ENCODE measurements at regions not wholly inside any gene's neighbourhood (a gene's known extent, or its start where the extent isn't known, plus 50 kb on each side); places are given as distances from the start of the nearest gene placed in this dataset.
"Not testable (repeated sequence)": the region's sequence is repeated elsewhere in the genome, so short reads cannot be mapped to it uniquely, and the experiment has no call there.

DNA sequence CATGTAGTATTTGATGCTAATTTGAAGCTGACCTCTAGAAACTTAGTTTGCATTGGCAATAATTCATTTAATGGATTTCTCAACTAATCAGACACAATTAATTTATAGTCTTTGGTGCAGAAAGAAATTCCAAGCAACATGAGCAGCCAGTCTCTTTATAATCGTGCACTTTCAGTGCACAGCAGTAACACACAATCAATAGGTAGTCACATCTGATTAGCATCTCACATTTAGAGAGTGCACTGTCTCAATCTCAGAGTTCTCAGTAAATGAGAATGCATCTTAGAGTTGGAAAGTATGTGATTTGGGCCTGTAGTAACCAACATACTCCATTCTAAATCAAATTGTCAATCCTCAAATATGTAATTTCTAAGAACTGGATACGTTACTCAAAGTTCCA lies 377.6 kb downstream of the POM121L12 start:
- no peak for DNase-seq

DNA sequence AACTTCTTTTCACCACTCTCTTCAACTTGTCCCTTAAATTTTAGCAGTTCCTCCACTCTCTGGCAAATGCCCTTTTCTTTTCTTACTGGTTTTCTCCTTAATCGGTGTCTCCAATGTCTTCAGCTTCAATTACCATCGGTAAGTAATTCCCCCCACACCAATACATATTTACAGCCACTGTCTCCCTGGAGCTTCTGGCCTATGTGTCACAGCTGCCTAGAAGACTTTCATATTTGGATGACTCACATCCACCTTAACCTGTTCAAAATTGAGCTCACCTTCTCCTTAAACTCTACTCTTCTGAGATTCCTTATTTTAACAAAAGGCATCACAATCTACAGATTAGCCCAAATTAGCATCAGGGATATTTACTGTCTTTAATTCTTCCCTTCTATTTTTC lies 380.4 kb downstream of the POM121L12 start:
- no peak for DNase-seq

DNA sequence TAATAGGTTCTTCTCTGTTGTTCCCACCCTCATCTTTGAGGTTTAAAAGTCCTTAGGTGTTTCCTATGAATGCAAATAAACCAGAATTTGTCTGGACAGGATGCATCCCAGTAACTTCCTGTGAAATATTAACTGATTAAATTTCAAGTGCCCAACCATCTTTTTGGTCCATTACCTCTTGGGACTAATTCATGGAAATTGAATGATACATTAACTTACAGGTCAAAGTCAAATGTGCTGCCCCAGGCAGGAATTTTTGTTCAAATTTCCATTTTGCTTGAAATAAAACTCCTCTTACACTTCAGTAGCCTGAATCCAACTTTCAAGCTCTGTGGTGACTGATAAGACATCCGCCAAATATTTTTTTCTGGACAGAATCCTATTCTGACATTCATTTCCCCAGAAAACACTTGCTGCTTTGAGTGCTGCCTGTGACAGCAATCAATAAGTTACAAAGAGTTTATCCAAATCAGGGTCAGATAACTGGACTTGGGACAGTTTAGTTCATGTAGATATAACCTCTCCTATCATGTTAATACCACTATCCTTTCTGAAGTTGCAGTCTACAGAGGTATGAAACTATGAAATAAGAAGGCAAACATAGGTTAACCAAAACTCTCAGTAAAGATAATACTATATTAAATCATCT lies 383.5 kb downstream of the POM121L12 start:
- DNase-seq, result no peak

DNA sequence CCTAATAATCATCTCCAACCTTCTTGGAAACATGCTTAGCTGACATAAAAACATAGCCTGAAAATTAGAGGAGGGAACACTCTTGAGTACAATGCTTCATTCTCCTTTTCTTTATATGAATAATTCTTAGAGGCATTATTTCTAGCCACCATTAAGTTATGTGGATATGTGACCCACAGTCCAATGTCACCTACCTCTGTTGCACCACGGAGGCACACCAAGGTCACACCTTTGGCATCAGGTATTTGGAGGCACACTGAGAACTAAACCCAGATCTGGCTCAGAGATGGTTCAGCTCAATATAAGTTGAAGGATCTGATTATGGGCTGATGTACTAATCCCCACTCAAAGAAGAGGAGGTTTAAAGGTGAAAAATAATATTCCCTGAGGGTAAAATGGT lies 385.1 kb downstream of the POM121L12 start:
- DNase-seq, result no peak

DNA sequence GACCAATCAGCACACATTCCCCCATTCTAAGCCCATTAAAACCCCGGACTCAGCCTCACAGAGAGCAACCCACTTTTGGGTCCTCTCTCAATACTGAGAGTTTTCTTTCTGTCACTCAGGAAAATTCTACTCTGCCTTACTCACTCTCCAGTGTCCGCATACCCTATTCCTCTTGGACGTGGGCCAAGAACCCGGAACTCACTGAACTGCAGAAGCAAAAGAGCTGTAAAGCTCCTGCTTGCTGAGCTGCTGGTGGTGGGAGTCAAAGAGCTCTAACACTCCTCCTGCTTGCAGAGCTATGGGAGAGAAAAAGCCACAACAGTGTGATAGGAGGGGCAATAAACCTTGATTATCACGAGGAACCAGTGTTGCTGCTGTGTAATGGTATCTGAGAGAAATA lies 386.9 kb downstream of the POM121L12 start:
- no peak for DNase-seq

DNA sequence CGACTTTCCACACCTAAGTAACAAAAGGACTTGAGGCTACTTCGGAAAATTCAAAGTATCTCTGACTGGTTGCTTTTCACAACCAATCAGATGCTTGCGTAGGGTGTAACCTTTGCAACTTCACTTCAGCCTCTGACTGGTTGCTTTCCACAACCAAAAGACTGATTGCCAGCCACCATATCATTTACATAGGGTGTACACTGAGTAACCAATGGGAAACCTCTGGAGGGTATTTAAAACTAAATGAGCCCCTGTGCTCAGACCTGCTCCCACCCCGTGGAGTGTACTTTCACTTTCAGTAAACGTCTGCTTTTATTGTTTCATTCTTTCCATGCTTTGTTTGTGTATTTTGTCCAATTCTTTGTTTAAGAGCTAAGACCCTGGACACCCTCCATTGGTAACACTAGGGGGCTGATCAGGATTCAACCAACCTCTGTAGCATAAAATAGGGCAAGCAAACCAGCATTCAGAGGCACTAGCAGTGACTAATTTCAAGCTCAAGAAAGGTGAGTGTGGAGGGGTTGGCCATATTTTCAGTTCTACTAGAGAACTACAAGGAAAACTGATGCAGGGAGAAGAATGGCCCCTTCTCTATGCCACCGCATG lies 390.8 kb downstream of the POM121L12 start:
- no peak for DNase-seq

DNA sequence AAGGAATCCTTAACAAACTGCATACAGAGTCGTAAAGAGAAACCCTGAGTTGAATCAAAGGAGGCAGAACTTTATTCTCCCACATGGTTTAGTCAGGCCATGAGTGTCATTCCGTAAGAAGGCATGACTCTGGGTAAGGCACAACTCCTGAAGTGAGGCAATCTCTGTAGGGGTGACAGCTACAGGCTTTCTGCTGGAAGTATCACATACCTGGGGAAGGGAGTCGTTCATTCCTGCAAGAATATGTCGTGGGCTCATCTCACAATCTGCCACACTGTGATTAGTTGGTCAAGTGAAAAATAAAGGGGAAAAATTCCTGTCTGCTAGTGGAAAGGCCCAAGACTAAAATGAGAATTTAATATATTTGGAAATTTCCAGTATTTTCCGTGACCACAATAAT lies 392.6 kb downstream of the POM121L12 start:
- DNase-seq, result no peak

DNA sequence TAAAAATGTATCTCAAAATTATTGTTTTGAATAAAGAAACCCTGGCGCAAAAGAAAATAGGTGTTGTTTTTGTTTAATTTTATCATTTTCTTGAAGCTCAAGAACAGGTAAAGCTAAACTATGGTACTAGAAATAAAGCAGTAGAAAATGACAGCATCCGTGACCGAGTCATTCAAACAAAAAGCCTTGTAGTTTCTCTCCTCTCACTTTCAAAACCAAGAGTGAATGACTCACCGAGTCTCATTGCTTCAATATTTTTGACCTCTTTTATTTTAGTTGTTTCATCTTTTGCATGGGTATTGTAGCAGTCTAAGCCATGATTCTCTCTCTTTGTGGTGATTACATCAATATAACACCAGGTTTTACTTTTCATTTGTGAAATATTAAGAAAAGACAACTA lies 396.5 kb downstream of the POM121L12 start:
- DNase-seq, result no peak

DNA sequence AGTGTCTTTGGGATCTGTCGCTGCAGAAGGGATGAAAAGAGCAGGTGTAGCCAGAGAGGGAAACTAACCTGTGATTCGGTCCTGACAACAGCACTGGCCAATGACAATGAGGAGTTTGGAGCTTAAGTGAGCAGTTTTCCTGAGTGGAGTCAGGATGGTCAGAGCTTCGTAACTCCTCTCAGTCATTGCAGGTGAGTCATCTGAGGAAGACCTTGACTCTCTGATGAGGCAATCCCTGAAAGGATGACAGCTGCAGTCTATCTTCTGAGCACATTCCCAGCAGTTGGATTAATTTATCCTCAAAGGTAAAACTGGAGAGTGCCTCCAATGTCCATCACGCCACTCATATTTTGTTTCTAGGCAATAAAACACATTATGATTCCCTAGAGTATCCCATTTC lies 401.9 kb downstream of the POM121L12 start:
- no peak for DNase-seq

DNA sequence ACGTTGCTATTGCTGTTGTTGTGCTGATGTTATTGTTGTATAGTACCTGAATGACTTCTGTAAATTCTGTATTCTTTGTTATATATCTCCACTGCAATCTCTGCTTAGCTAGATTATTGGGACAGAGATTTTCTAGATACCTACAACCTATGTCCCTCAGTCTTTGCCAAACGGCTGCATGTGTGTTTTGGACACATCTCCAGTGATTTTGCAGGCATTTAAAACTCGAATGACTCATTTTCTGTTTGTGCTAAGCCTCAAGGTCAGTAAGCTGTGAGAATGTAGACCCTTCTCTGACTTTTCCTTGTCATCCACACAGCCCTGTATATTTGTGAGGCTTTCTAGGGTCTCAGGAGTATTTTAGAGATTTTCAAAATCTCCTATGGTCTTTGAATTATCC lies 410.7 kb downstream of the POM121L12 start:
- no peak for DNase-seq

DNA sequence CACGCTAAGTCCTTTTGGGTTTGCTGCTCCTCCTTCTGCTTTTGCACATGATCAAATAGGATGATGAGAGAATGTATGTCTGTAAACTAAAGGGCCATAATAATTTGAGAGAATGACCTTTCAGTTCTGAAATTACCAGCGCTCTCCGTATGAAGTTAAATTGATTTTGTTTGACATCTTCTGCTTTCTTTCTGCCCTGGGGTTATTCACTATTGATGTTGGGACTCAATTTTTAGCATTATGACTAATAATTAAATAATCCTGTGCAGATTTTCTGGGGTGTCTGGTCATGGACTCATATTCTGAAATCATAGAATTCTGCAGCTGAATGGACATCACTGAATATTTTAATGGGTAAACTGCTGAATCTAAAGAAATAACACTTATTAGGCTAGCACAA lies 423.2 kb downstream of the POM121L12 start:
- DNase-seq, result no peak

DNA sequence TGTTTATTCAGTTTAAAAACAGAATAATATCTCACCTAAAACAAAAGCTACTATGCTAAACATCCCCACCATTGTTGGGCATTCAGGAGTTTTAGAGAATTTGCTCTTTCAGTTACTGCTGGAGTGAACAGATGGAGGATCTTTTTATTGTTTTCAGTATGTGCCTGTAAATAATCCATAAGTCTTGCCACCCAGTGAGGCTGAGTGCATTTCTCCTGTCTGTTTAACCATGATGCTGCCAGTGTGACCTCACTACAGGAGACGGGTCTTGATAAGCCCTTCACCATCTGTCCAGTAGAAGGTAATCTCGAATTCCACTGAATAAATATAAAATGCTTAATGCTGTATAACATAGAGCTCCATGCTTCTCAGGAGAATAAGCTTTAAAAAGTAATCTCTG lies 430.9 kb downstream of the POM121L12 start:
- no peak for DNase-seq

DNA sequence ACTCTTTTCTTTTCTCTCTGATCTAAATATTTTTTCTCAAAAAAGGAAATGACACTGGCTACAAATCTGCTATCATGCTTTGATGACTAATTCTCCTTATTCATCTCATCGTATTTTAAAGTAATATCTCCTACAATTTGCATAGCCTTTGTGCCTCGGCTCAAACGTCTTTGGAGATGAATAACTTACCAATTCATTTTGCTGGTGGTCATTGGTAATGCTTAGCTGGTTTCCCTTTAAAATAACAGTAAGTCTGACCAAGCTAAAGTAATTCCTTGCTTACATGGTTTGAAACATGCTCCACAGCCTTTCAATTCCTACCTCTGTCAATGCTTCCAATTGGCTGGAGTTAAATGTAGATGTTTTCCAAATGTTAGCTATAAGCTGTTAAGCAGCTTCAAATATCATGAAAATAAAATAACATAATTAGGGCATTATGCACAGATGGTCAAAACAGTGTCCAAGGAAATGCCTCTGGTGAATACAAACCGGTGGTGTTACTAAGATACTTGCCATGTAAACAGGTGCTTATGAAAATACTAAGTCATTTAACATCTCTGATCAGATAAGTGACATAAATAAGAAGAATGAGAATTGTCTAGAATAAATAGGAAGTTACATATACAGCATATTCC lies 435.0 kb downstream of the POM121L12 start:
- DNase-seq, result no peak

DNA sequence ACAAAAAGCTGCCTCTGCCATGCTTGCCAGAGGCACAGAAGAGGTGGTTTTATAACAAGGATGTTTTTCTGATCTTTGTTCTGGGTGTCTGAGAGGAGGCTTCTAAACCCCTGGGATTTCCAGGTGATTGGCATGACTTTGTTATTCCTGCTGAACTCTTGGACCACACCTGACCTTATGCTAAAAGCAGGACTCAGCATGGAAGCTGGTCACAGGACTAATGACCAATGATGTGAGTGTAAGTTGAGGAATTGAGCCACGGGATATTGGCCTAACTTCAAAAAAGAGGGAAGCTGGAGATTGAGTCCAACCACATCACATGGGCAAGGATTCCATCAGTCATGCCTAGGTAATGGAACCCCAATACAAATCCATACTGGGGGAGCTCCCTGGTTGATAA lies 437.9 kb downstream of the POM121L12 start:
- DNase-seq, result no peak

DNA sequence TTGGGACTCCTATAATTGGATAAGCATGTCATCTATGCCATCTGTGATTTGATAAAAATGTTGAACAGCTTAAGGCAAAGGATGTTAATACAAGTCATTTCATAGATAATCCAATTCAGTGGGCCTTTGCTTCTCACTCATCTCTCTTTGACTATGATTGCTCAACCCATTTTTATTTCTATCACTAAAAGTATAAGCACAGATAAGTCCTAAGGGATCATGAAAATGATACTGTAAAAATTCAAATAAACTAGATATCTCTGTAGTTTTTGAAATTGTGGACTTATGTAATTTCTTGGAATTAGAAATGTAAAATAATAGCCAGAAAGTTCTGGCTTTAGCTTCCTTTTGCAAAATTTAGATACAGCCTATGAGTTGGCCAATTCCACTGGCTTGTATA lies 440.3 kb downstream of the POM121L12 start:
- no peak for DNase-seq

DNA sequence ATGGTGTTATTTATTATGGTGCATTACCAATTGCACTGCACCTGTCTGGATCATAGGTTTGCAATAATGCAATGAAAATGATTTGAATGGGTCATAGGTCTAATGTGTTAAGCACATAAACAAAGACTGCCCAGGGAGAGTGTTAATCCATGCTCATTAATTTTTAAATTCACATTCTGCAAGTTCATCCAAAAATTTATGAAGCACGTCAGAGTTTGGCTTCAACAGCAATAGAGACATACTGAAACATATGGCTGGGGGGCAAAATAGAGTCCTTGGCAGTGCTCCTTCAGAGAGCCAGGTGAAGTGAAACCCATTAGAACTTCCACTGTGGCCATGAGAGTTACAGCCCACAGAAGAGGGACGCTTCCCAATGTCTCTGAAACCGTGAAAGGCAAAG lies 441.1 kb downstream of the POM121L12 start:
- DNase-seq, result no peak

DNA sequence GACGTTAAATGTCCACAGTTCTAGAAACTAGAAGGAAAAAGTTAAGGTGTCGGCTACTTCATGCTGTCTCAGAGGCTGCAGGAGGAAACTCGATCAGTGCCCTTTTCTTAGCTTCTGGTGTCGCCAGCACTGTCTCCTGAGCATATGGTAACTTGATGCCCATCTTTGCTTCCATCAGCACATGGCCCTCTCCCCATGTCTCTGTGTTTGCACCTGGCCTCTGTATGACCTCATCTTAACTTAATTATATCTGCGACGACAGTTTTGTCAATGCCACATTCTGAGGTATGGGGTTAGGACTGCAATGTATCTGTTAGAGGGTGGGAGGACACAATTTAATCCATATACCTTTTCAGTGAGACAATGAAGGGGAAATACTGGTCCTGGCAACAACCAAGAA lies 449.9 kb downstream of the POM121L12 start:
- DNase-seq, result no peak

DNA sequence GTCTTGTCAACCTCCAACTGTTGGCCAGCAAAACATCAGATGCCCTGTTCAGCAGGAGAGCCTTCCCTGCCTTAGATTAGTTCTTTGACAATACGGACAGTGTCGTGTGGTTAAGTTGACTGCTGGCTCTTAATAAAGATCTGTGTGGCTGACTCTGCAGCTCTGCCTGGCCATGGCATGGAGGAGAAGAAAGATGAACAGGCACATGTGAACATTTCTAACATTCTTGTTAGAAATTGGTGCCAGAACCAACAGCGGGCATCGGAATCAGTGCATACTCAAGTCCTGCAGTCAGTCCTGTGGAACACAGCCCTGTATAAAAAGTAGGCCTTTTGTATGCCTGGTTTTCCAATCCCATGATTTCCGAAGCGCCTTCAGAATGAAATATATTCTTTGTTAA lies 455.6 kb downstream of the POM121L12 start:
- no peak for DNase-seq

DNA sequence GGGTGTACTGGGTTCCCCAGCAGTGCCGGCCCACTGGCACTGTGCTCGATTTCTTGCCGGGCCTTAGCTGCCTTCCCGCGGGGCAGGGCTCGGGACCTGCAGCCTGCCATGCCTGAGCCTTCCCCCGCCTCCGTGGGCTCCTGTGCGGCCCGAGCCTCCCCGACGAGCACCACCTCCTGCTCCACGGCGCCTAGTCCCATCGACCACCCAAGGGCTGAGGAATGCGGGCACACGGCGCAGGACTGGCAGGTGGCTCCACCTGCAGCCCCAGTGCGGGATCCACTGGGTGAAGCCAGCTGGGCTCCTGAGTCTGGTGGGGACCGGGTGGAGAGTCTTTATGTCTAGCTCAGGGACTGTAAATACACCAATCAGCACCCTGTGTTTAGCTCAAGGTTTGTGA lies 459.7 kb downstream of the POM121L12 start:
- not testable (repeated sequence) for DNase-seq

DNA sequence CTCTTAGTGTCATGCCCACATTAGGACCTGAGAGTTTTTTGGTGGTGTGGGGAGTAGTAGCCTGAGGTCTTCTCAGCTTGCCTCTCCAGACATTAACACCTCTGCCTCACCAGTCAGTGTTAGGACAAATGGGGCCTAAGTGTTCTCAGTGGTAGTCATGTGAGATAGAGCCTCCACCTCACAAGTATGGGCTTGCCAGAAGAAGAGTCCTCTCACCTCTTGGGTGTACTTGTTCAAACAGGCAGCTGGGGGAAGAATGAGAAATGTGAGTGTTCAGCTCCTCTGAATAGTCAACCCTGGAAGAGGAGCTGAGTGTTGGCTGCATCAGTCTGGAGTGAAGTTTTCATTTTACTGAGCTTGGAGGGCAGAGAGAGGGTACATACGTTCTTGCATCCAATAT lies 464.6 kb downstream of the POM121L12 start:
- DNase-seq, result no peak

DNA sequence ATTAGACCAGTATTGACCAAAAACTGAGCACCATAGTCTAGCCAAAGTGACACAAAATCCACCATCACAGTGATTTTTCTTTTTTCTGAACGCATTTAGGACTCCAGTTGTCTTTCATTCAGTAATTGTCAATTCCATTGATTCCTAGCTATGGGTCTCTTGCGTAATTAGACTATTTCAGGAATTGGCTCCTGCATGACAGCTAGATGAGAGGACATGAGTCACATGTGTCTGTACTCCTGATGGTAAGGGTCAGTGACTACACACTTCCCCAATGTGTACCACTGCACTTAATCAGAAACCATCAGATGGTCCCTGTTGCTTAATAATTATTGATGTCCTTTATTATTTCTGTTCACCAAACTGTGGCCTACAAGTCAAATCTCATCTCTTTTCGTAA lies 469.5 kb downstream of the POM121L12 start:
- no peak for DNase-seq

DNA sequence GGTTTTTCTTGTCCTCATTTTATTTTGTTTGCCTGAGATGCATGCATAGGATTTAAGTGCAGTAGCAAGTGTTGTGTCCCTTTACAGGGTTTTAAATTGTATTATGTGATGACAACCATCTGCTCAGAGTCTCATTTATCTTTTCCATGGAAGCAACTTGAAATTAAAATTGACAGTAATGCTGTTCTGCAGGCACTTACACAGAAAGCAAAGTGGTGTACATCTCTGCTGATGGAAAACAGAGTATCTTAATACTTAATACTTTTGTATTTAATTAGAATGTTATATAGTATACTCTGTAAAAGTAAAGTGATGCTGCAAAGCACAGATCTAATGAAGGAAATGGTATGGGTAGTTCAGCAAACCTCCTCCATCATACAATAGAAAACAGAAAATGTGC lies 482.9 kb downstream of the POM121L12 start:
- DNase-seq, result no peak

DNA sequence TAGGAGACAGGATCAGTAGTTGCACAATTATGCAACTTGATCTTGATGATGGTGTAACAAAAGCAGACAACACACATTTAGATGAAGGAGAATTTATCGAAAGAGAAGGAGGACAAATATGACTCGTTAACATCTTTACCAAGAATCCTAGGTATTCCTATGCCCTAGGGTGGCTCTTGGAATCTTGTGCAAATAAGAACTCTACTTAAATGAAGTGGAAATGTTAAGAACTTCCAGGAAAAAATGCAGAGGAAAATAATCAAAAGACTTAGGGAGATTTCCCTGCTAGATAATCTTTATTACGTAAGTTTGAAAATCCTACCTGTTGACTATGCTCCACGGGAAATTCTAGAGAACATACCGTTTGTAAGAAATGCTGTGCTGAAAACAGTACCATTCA lies 485.4 kb downstream of the POM121L12 start:
- no peak for DNase-seq

DNA sequence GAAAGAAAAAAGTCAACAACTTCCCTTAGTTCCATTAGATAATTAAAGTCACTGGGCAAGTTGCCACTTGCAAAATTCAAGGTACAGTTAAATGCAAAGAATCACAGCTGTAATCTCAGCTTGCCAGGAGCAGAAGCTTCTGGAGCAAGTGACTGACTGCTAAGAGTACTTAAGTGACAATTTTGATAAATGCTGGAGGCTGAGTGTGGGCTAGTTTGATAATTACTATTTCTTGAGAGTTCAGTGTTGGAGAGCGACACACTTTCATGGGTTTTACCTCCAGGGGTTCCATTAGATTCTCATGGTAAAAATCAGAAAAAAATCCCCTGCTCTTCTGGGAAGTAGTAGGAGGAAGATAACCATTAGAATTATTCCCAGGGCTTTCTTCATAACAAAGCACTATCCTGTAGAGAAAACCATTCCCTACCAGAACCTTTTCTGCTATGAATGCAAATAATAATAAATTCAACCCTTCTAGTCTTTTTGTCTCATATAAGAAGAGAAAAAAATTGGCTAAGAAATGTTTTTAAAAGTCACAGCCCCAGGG lies 486.3 kb downstream of the POM121L12 start:
- DNase-seq, result no peak

DNA sequence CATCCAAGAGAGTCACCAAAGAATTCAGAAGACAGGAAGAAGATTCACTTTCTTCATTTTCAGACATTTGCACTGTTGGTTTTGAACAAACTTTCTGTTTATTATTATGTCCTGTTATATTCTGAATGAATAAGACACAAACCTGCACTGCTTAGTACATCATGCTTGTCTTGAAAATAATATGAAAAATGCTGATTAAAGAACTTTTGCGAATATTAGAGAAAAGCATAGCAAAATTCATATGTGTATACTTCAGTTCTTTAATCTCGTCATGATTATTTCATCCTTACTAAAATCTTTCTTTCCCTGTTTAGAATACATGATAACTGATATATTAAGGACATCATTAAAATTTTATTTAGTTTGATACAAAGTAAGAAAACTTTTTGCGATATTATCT lies 504.1 kb downstream of the POM121L12 start:
- no peak for DNase-seq
